Cardiac muscle cell (in vitro differentiated cells and primary cell): ENCODE measurements at regions not wholly inside any gene's neighbourhood (a gene's known extent, or its start where the extent isn't known, plus 50 kb on each side); places are given as distances from the start of the nearest gene placed in this dataset.

ENCODE experiments used
- DNase-seq, 2 donors: peaks; one replicate each; pipeline versions ENCODE4 v3.0.0 to v3.0.0-alpha.2; 2010 to 2017; ENCODE audit warnings: low read depth in 1 of 2, low spot score in 1 of 2
- H3K27ac ChIP-seq: fragments of 200-600 bp; sonication (generic); 2 replicates; pipeline ENCODE4 v1.5.1; 2016
- H3K27me3 ChIP-seq: fragments of 200-600 bp; sonication (generic); 2 replicates; pipeline ENCODE4 v1.6.0; 2016; ENCODE audit warnings: control low read depth
- H3K36me3 ChIP-seq: fragments of 200-600 bp; sonication (generic); 2 replicates; pipeline ENCODE4 v1.5.1; 2016; ENCODE audit warnings: control low read depth
- H3K4me1 ChIP-seq: fragments of 200-600 bp; sonication (generic); 2 replicates; pipeline ENCODE4 v1.8.1; 2017; ENCODE audit warnings: low read depth, mild to moderate bottlenecking, mixed run types
- H3K4me3 ChIP-seq: fragments of 200-600 bp; sonication (generic); 2 replicates; pipeline ENCODE4 v1.5.1; 2016; ENCODE audit warnings: mild to moderate bottlenecking
- H3K9me3 ChIP-seq: fragments of 200-600 bp; sonication (generic); 2 replicates; pipeline ENCODE4 v1.5.1; 2017; ENCODE audit warnings: low read depth, mild to moderate bottlenecking, control low read depth
- TF ChIP-seq, protein P1 (sequence below): IDR thresholded peaks from 2 replicates; pipeline ENCODE4 v1.5.1; 2012; ENCODE audit warnings: low read depth, mild to moderate bottlenecking, low read length

- Histone ChIP-seq H3K4me1 (no peaks in the 10 kb centered on the region), H3K36me3 (no peaks in the 10 kb centered on the region), H3K9me3 (no peaks in the 10 kb centered on the region), H3K4me3 (no peak overlapping the region), H3K27ac (no peak overlapping the region), H3K27me3 (no peaks in the 10 kb centered on the region)
- TF ChIP-seq, protein P1, sequence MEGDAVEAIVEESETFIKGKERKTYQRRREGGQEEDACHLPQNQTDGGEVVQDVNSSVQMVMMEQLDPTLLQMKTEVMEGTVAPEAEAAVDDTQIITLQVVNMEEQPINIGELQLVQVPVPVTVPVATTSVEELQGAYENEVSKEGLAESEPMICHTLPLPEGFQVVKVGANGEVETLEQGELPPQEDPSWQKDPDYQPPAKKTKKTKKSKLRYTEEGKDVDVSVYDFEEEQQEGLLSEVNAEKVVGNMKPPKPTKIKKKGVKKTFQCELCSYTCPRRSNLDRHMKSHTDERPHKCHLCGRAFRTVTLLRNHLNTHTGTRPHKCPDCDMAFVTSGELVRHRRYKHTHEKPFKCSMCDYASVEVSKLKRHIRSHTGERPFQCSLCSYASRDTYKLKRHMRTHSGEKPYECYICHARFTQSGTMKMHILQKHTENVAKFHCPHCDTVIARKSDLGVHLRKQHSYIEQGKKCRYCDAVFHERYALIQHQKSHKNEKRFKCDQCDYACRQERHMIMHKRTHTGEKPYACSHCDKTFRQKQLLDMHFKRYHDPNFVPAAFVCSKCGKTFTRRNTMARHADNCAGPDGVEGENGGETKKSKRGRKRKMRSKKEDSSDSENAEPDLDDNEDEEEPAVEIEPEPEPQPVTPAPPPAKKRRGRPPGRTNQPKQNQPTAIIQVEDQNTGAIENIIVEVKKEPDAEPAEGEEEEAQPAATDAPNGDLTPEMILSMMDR = no peak
- DNase-seq = no peak
Observed at GRCh38 chr4:136457577-136457976, 1074.7 kb downstream of the PCDH18 start.

GRCh38 chr4:136457004-136457403, 1075.3 kb downstream of the PCDH18 start:
- TF ChIP-seq, protein P1 = no peak
- no peak overlapping the region for H3K4me3 ChIP-seq
- H3K27me3 ChIP-seq = no peaks in the 10 kb centered on the region
- H3K36me3 ChIP-seq = no peaks in the 10 kb centered on the region
- no peak overlapping the region for H3K27ac ChIP-seq
- no peak for DNase-seq
- H3K9me3 ChIP-seq = no peaks in the 10 kb centered on the region
- no peaks in the 10 kb centered on the region for H3K4me1 ChIP-seq

DNA sequence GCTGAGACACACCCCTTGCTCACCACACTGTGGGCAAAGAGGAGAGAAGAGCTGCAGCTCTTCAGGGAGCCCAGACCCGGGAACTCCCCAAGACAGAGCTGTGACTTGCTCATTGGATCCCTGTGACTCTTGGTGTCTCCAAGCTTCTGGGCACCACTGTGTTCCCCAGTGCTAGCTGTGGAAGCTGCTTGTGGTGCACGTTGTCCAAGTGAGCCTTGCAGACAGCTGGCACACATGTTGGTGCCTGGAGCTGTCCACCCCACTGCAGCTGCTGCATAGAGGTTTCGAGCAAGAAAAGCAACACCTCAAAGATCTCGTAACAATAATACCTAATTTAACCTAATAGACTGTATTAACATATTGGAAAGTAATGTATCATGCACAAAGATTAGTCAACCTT, 1089.3 kb downstream of the PCDH18 start:
- Histone ChIP-seq H3K27me3 (no peaks in the 10 kb centered on the region), H3K36me3 (no peaks in the 10 kb centered on the region), H3K9me3 (no peaks in the 10 kb centered on the region), H3K4me3 (no peak overlapping the region), H3K4me1 (no peaks in the 10 kb centered on the region), H3K27ac (no peak overlapping the region)
- DNase-seq = no peak
- TF ChIP-seq, protein P1 = no peak

DNA sequence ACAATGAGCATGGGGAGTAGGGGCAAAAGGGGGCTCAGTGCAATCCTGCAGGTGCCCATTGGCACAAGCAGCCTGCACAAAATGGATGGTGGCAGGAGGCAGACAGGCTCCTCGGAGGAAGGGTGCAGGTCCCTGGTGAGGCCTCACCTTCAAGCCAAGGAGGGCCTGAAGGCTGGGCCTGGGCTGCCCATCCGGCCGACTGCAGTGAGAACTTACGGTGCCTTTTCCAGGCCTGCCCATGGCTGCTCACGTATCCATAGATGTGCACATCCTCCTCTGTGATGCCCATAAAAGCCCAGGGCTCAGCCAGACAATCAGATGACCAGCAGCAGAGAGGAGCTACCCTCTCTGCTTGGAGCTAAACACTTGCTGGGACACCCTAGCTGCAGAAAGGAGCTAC, 1089.8 kb downstream of the PCDH18 start:
- Histone ChIP-seq H3K9me3 (no peaks in the 10 kb centered on the region), H3K4me3 (no peak overlapping the region), H3K27ac (no peak overlapping the region), H3K4me1 (no peaks in the 10 kb centered on the region), H3K27me3 (no peaks in the 10 kb centered on the region), H3K36me3 (no peaks in the 10 kb centered on the region)
- DNase-seq = no peak
- TF ChIP-seq, protein P1 = no peak

DNA sequence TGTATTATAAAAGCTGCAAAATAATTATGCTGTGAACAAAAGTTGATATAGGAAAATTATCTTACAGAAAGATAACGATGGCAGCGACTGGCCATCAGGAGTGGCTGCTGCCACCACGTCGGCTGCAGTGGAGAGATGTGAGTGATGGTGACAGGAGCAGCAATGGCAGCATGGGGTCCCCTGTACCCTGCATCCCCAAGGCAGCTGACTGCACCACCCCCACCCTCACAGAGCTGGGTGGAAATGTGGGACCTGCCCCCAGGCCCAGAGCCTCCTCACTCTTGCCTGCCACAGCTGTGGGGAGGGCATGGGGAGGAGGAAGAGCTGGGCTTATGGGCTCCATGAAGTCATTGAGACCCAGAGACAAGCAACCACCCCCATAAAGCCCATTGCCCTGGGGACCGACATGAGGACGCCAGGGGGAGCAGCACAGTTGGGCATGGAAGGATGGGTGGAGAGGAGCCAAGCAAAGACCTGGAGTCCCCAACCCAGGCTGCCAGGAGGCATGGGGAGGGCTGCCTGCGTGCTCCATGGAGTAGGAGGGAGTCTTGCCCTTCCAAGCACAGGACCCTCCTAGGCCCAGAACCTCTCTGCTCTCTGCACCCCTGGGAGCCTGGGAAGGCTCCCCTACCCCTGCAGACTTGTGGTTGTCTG, 1090.5 kb downstream of the PCDH18 start:
- Histone ChIP-seq H3K4me1 (no peaks in the 10 kb centered on the region), H3K4me3 (no peak overlapping the region), H3K9me3 (no peaks in the 10 kb centered on the region), H3K36me3 (no peaks in the 10 kb centered on the region), H3K27me3 (no peaks in the 10 kb centered on the region), H3K27ac (no peak overlapping the region)
- TF ChIP-seq, protein P1 = no peak
- DNase-seq = no peak

DNA sequence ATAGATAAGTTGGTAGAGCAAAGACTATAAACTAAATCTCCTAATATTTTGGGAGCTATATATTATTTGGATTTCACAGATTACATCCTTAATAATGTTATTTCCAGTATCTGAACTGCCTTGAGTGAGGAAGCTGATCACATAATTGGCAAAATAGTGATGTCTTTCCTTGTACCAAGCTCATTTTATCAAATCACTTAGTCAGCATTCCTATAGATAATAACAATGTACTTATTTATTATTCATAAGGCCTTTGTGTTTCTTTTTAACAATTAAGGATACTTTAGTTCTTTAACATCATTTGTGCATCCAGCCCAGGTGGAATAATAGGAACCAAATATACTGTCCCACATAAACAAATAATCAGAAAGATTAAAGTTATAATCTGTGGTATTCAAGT, 1093.6 kb downstream of the PCDH18 start:
- no peak for DNase-seq
- H3K36me3 ChIP-seq = no peaks in the 10 kb centered on the region
- no peak overlapping the region for H3K4me3 ChIP-seq
- no peaks in the 10 kb centered on the region for H3K9me3 ChIP-seq
- no peaks in the 10 kb centered on the region for H3K4me1 ChIP-seq
- H3K27me3 ChIP-seq = no peaks in the 10 kb centered on the region
- no peak overlapping the region for H3K27ac ChIP-seq
- TF ChIP-seq, protein P1 = no peak
